ENCODE measurements at regions not wholly inside any gene's neighbourhood (a gene's known extent, or its start where the extent isn't known, plus 50 kb on each side); places are given as distances from the start of the nearest gene placed in this dataset.

DNA sequence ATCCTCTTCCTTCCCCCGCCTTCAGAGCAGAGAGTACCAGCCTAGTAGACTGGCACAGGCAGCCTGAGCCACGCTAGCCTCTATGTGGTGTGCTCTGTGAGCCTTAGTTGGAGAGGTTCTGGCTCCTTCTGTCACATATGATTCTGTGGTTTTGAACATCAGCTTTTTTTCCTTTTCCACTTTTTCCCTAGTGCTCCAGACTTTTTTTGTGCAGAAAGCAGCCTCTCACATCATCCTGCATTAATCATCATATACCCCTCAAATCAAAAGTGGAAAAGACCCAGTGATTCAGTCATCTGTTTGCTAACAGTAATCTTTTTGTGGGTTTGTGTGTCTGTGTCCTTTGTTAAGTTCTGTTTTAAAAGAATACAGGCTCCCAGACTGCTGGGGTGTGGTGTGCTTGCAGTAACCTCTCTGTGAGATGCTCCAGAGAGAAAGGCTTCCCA, 663.9 kb upstream of the RGMB start:
- TF ChIP-seq, protein P1, sequence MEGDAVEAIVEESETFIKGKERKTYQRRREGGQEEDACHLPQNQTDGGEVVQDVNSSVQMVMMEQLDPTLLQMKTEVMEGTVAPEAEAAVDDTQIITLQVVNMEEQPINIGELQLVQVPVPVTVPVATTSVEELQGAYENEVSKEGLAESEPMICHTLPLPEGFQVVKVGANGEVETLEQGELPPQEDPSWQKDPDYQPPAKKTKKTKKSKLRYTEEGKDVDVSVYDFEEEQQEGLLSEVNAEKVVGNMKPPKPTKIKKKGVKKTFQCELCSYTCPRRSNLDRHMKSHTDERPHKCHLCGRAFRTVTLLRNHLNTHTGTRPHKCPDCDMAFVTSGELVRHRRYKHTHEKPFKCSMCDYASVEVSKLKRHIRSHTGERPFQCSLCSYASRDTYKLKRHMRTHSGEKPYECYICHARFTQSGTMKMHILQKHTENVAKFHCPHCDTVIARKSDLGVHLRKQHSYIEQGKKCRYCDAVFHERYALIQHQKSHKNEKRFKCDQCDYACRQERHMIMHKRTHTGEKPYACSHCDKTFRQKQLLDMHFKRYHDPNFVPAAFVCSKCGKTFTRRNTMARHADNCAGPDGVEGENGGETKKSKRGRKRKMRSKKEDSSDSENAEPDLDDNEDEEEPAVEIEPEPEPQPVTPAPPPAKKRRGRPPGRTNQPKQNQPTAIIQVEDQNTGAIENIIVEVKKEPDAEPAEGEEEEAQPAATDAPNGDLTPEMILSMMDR (conservative IDR thresholded peaks at IDR 0.05; ENCODE audit: low read depth, low read length), result no peak
- no peak for TF ChIP-seq EZH2 (IDR thresholded peaks at IDR 0.05; ENCODE audit: borderline replicate concordance, low read depth, low read length, poor library complexity, severe bottlenecking)
